Fibroblast of pulmonary artery (primary cell): ENCODE measurements at regions not wholly inside any gene's neighbourhood (a gene's known extent, or its start where the extent isn't known, plus 50 kb on each side); places are given as distances from the start of the nearest gene placed in this dataset.
A peak's percentile ranks its signal among the peaks of the same experiment; 100 is the strongest.

Experiments used
- DNase-seq: peaks from one replicate; pipeline ENCODE4 v3.0.0-alpha.2; 2010; ENCODE audit warnings: low read depth
- H3K4me3 ChIP-seq: replicated peaks from 2 replicates; pipeline ENCODE4 v1.5.1; 2011; ENCODE audit warnings: low read depth, mild to moderate bottlenecking, control low read depth, low read length, moderate library complexity
- CTCF ChIP-seq: IDR thresholded peaks from 2 replicates; pipeline ENCODE4 v1.5.1; 2011; ENCODE audit warnings: mild to moderate bottlenecking, control low read depth, low read length, inconsistent platforms; ENCODE audit errors: missing control alignments

DNA sequence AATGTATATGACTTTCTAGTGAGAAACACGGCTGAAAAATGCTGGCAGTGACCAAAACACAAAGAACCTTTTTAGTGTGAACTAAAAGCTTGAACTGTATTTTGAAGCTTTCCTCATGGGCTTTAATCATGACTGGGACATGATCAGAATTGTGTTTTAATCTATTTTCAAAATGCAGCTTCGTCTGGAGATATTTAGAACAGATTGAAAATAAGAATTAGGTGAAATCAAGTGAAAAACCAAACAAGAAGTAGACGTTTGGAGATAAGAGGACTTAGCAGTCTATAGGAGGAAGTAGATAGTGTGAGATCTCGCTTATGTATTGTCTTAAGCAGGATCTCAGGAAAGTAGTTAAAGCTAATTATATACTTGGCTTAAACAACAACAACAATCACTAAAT is 865.4 kb upstream of the MBL2 start:
- DNase-seq, result no peak
- no peak overlapping the region for H3K4me3 ChIP-seq
- TF ChIP-seq CTCF, result no peak

GRCh38 chr10:53624722-53625121 is 852.1 kb upstream of the MBL2 start:
- no peak overlapping the region for H3K4me3 ChIP-seq
- no peak for DNase-seq
- no peak for TF ChIP-seq CTCF

GRCh38 chr10:53622201-53622600 is 849.6 kb upstream of the MBL2 start:
- no peak for DNase-seq
- H3K4me3 ChIP-seq, result no peak overlapping the region
- no peak for TF ChIP-seq CTCF

- no peak for TF ChIP-seq CTCF
- DNase-seq, result no peak
- H3K4me3 ChIP-seq, result no peak overlapping the region
Measured at GRCh38 chr10:53619671-53620070, 847.1 kb upstream of the MBL2 start.

DNA sequence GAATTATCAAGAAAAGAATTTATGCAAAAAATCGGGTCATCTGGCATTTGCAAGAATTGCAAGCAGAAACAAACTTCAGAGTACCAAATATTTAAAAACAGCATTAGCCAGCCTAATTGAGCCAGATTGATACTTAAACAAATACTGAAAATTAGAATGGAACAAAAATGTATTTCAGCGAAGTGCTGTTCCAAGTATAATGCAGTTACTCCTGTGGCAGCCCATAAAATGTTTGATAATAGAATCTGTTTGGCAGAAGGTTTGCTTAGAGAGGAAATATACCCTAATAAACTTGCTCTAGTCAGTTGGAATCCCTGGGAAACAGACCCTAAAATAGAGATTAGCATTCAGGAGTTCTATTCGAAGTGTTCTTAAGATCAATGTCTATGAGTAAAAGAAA is 835.1 kb upstream of the MBL2 start:
- no peak for TF ChIP-seq CTCF
- no peak for DNase-seq
- H3K4me3 ChIP-seq, result no peak overlapping the region

- DNase-seq, result no peak
- no peak for TF ChIP-seq CTCF
- no peak overlapping the region for H3K4me3 ChIP-seq
Measured at GRCh38 chr10:53606981-53607380, 834.4 kb upstream of the MBL2 start.

- peak; percentile 55 for DNase-seq
- H3K4me3 ChIP-seq, result no peak overlapping the region
- TF ChIP-seq CTCF, result peak; percentile 95
Measured at GRCh38 chr10:53601260-53601875, 828.8 kb upstream of the MBL2 start.
